Liver (tissue), 8 donors: ENCODE measurements at regions not wholly inside any gene's neighbourhood (a gene's known extent, or its start where the extent isn't known, plus 50 kb on each side); places are given as distances from the start of the nearest gene placed in this dataset.

ENCODE experiments used
- DNase-seq: peaks from one replicate; pipeline ENCODE4 v3.0.0-alpha.2; 2017; ENCODE audit warnings: low spot score
- H3K27ac ChIP-seq, 2 donors: one replicate each; pipeline ENCODE4 v1.7.0; 2013; ENCODE audit warnings: inconsistent platforms in 2 of 2, low read length in 2 of 2, control low read depth in 1 of 2, low read depth in 1 of 2, mild to moderate bottlenecking in 1 of 2
- H3K27me3 ChIP-seq, 4 donors: one replicate each; pipeline versions ENCODE4 v1.6.1 to v1.7.0; 2013; ENCODE audit warnings: low read length in 3 of 4, inconsistent platforms in 1 of 4, mild to moderate bottlenecking in 1 of 4, moderate library complexity in 1 of 4; ENCODE audit not compliant: control insufficient read depth in 4 of 4, insufficient read depth in 4 of 4
- H3K36me3 ChIP-seq, 4 donors: one replicate each; pipeline versions ENCODE4 v1.6.1 to v1.7.0; 2013; ENCODE audit warnings: low read length in 3 of 4, mild to moderate bottlenecking in 3 of 4, low read depth in 1 of 4, moderate library complexity in 1 of 4; ENCODE audit not compliant: control insufficient read depth in 4 of 4, insufficient read depth in 3 of 4
- H3K4me1 ChIP-seq, 4 donors: one replicate each; pipeline versions ENCODE4 v1.6.1 to v1.7.0; 2013; ENCODE audit warnings: low read length in 3 of 4, mild to moderate bottlenecking in 3 of 4, moderate library complexity in 1 of 4; ENCODE audit not compliant: control insufficient read depth in 4 of 4, insufficient read depth in 4 of 4
- H3K4me3 ChIP-seq, 3 donors: one replicate each; pipeline versions ENCODE4 v1.6.1 to v1.7.0; 2013; ENCODE audit warnings: low read length in 3 of 3, control low read depth in 1 of 3, low read depth in 1 of 3, mild to moderate bottlenecking in 1 of 3
- H3K9ac ChIP-seq, 2 donors: one replicate each; pipeline ENCODE4 v1.7.0; 2013; ENCODE audit warnings: low read length in 2 of 2, mild to moderate bottlenecking in 2 of 2, moderate library complexity in 2 of 2, control low read depth in 1 of 2, low read depth in 1 of 2
- H3K9me3 ChIP-seq, 4 donors: one replicate each; pipeline versions ENCODE4 v1.6.1 to v1.7.0; 2013; ENCODE audit warnings: low read length in 3 of 4; ENCODE audit not compliant: control insufficient read depth in 4 of 4
- CTCF ChIP-seq: fragments of 150-350 bp; IDR thresholded peaks from 2 replicates; pipeline ENCODE4 v1.5.1; 2017; ENCODE audit warnings: improper control_type of control experiment, low read depth, low read length; ENCODE audit not compliant: missing input control
- FOXA1 ChIP-seq: IDR thresholded peaks from 2 replicates; pipeline ENCODE4 v1.6.1; 2016; ENCODE audit warnings: antibody characterized with exemption
- FOXA2 ChIP-seq: IDR thresholded peaks from 2 replicates; pipeline ENCODE4 v1.6.1; 2016; ENCODE audit warnings: antibody characterized with exemption
- GABPA ChIP-seq, 2 donors: IDR thresholded peaks in 1 of 2; conservative IDR thresholded peaks in 1 of 2; 2 replicates each; pipeline ENCODE4 v1.6.1; 2016; ENCODE audit warnings: antibody characterized with exemption in 2 of 2, mild to moderate bottlenecking in 1 of 2, moderate library complexity in 1 of 2
- HNF4A ChIP-seq, 2 donors: conservative IDR thresholded peaks; 2 replicates each; pipeline ENCODE4 v1.6.1; 2016; ENCODE audit warnings: antibody characterized with exemption in 2 of 2, mild to moderate bottlenecking in 2 of 2
- HNF4G ChIP-seq: IDR thresholded peaks from 2 replicates; pipeline ENCODE4 v1.6.1; 2016; ENCODE audit warnings: antibody characterized with exemption
- JUND ChIP-seq, 2 donors: IDR thresholded peaks; 2 replicates each; pipeline ENCODE4 v1.6.1; 2016; ENCODE audit warnings: antibody characterized with exemption in 2 of 2
- MAX ChIP-seq: IDR thresholded peaks from 2 replicates; pipeline ENCODE4 v1.6.1; 2016; ENCODE audit warnings: antibody characterized with exemption
- RAD21 ChIP-seq, 2 donors: IDR thresholded peaks; 2 replicates each; pipeline ENCODE4 v1.6.1; 2016; ENCODE audit warnings: antibody characterized with exemption in 2 of 2, mild to moderate bottlenecking in 2 of 2
- RXRA ChIP-seq, 2 donors: IDR thresholded peaks; 2 replicates each; pipeline ENCODE4 v1.6.1; 2017 to 2018; ENCODE audit warnings: antibody characterized with exemption in 2 of 2, mild to moderate bottlenecking in 1 of 2
- SP1 ChIP-seq: IDR thresholded peaks from 2 replicates; pipeline ENCODE4 v1.6.1; 2018; ENCODE audit warnings: antibody characterized with exemption, mild to moderate bottlenecking
- TAF1 ChIP-seq: conservative IDR thresholded peaks from 2 replicates; pipeline ENCODE4 v1.6.1; 2016; ENCODE audit warnings: antibody characterized with exemption, mild to moderate bottlenecking
- WGBS: extraction: QIAGEN DNeasy Blood & Tissue Kit; methylation state at CpG from one replicate; pipeline ENCODE4 v1.1.7; 2013; 5-methylcytosine and 5-hydroxymethylcytosine counted together
- TF ChIP-seq, protein P1 (sequence below): IDR thresholded peaks from 2 replicates; pipeline ENCODE4 v1.6.1; 2016; ENCODE audit warnings: antibody characterized with exemption, mild to moderate bottlenecking
- TF ChIP-seq, protein P2 (sequence below): IDR thresholded peaks from 2 replicates; pipeline ENCODE4 v1.6.1; 2016; ENCODE audit warnings: antibody characterized with exemption
- donor health status: healthy.
- donor health status: healthy.
- donor health status: healthy.
- donor health status: healthy.
- donor health status: healthy.

GRCh38 chr7:21256310-21256877 is 171.5 kb upstream of the SP4 start:
- Histone ChIP-seq H3K36me3 (no peaks in the 10 kb centered on the region), H3K27me3 (peaks cover 0 to 14% (median 6%) of the 10 kb centered on the region in 4 donors), H3K27ac (no peak overlapping the region), H3K4me1 (no peaks in the 10 kb centered on the region), H3K9ac (no peak overlapping the region), H3K4me3 (no peak overlapping the region), H3K9me3 (no peaks in the 10 kb centered on the region)
- WGBS, result 3% methylated on average over 3 of the region's 3 CpGs
- DNase-seq, result no peak
- TF ChIP-seq MAX (no peak), RAD21 (IDR thresholded peaks at IDR 0.05) (peak; percentile 76 to 77), CTCF (peak; percentile 41), HNF4A (conservative IDR thresholded peaks at IDR 0.05) (no peak)

GRCh38 chr7:21260939-21261338 is 166.9 kb upstream of the SP4 start:
- H3K9me3 ChIP-seq, result no peaks in the 10 kb centered on the region
- TF ChIP-seq HNF4A (conservative IDR thresholded peaks at IDR 0.05), result no peak
- TF ChIP-seq SP1, result no peak
- TF ChIP-seq JUND (IDR thresholded peaks at IDR 0.05), result no peak
- TF ChIP-seq FOXA2, result no peak
- TF ChIP-seq TAF1, result no peak
- TF ChIP-seq, protein P1, sequence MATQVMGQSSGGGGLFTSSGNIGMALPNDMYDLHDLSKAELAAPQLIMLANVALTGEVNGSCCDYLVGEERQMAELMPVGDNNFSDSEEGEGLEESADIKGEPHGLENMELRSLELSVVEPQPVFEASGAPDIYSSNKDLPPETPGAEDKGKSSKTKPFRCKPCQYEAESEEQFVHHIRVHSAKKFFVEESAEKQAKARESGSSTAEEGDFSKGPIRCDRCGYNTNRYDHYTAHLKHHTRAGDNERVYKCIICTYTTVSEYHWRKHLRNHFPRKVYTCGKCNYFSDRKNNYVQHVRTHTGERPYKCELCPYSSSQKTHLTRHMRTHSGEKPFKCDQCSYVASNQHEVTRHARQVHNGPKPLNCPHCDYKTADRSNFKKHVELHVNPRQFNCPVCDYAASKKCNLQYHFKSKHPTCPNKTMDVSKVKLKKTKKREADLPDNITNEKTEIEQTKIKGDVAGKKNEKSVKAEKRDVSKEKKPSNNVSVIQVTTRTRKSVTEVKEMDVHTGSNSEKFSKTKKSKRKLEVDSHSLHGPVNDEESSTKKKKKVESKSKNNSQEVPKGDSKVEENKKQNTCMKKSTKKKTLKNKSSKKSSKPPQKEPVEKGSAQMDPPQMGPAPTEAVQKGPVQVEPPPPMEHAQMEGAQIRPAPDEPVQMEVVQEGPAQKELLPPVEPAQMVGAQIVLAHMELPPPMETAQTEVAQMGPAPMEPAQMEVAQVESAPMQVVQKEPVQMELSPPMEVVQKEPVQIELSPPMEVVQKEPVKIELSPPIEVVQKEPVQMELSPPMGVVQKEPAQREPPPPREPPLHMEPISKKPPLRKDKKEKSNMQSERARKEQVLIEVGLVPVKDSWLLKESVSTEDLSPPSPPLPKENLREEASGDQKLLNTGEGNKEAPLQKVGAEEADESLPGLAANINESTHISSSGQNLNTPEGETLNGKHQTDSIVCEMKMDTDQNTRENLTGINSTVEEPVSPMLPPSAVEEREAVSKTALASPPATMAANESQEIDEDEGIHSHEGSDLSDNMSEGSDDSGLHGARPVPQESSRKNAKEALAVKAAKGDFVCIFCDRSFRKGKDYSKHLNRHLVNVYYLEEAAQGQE, result no peak
- TF ChIP-seq CTCF, result no peak
- TF ChIP-seq, protein P2, sequence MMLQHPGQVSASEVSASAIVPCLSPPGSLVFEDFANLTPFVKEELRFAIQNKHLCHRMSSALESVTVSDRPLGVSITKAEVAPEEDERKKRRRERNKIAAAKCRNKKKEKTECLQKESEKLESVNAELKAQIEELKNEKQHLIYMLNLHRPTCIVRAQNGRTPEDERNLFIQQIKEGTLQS, result no peak
- TF ChIP-seq FOXA1, result no peak
- TF ChIP-seq RXRA (IDR thresholded peaks at IDR 0.05), result no peak
- no peak for TF ChIP-seq HNF4G
- no peak for TF ChIP-seq RAD21 (IDR thresholded peaks at IDR 0.05)
- no peak for TF ChIP-seq MAX
- TF ChIP-seq GABPA (IDR thresholded peaks at IDR 0.05 in 1 of 2, conservative IDR thresholded peaks at IDR 0.05 in 1 of 2), result no peak

More at GRCh38 chr7:21260939-21261338, 166.9 kb upstream of the SP4 start:
- WGBS, result 65% methylated on average over 1 of the region's 1 CpG
- Histone ChIP-seq H3K9ac (no peak overlapping the region), H3K4me1 (no peaks in the 10 kb centered on the region), H3K4me3 (no peak overlapping the region), H3K36me3 (no peaks in the 10 kb centered on the region), H3K27me3 (no peaks in the 10 kb centered on the region), H3K27ac (no peak overlapping the region)
- no peak for DNase-seq
